GM21381 (cell line): ENCODE measurements at regions not wholly inside any gene's neighbourhood (a gene's known extent, or its start where the extent isn't known, plus 50 kb on each side); places are given as distances from the start of the nearest gene placed in this dataset.

ENCODE experiments used
- ATAC-seq: cut with Tn5 transposase; IDR thresholded peaks from one replicate; pipeline ENCODE4 v1.9.1; 2021; ENCODE audit warnings: mild to moderate bottlenecking, moderate library complexity; ENCODE audit not compliant: unreplicated experiment

DNA sequence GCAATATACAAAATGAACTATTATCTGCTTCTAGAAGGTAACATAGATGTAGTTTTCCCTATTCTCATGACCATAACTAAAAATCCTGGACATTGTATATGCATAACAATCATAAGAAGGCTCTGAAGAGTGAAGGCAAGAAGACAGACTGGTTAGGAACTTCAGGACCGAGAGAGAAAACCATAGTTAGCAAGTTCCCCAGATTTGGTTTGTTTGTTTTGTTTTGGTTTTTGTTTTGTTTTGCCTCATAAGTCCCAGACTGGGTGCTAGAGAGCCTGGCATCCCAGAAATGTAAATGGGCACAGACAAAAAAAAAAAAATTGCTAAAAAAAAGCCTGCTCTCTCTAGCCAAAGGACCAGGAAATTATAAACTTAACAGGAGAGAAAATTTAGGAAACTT lies 192.2 kb upstream of the FBXO11 start:
- ATAC-seq, result no peak

DNA sequence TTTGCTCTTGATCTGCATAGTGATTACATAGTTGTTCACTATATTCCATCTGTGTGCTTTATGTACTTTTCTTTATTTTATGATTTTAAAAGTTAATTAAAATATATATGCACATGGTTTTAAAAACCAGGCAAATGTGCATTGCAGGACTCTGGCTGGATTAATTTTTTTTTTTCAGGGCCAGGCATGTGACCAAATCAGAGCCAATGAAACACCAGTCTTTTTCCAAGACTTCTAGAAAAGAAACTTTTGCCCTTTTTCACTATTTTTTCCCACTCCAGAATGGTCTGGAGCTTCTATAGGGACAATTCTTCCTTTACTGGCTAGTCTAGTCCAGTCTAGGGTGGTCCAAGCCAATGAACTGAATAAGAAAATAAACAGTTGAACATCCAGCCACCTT lies 198.1 kb upstream of the FBXO11 start:
- no peak for ATAC-seq

DNA sequence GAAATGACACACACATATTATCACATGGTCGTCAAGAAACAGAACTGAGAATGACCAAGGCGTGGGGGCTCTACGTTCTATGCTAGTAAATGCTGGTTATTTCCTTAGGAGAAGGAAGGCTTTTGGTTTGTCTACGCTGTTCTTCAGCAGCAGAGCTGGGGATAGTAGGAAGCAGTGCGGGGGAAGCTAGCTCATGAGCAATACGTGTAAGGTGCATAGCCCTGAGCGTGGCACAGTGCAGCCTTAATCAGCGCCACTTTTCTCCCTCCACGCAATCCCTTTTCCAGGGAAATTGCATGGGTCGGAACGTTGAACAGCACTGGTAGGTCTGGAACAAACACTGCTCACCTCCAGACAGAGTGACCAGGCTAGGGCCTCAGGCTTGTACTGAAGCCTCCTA lies 199.6 kb upstream of the FBXO11 start:
- ATAC-seq, result no peak

DNA sequence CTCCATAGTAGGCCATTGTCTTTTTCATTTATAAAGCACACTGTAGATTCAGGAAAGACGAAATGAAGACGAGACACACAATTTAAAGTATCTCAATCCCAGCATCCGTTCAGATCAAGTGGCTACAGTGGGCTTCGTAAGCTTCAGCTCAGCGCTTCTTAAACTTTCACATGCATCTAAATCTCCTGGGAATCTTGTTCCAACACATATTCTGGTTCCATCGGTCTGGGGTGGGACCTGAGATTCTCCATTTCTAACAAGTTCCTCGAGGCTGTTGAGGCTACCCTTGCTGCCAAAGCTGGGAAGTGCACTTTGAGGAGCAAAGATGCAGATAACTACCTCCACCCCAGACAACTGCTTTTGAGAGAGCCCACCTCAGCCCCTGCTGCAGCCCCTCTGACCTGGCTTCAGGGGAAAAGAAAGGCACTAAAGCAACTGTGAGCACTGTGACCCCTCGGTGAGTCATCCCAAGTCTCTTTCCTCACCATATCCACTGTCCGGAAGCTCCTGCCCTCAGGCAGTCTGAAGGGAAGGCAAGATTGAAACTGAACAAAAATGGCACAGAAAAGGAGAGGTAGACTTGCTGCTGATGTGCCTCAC lies 201.1 kb upstream of the FBXO11 start:
- ATAC-seq, result no peak

DNA sequence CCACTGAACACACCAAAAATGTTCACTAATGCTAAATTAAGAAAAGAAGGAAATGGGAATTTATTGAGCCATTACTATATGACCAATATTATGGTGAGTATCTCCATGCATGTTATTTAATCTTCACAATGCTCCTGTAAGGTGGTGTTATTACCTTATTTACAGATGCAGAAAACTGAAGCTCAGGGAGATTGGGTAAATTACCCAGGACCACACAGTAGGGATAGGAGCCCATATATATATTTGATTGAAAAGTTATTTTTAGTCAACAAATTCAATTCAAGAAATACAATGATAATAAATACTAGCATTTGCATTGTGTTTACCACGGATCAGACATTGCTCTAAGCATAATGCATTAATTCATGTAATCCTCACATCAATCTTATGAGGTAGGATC lies 202.2 kb upstream of the FBXO11 start:
- no peak for ATAC-seq

DNA sequence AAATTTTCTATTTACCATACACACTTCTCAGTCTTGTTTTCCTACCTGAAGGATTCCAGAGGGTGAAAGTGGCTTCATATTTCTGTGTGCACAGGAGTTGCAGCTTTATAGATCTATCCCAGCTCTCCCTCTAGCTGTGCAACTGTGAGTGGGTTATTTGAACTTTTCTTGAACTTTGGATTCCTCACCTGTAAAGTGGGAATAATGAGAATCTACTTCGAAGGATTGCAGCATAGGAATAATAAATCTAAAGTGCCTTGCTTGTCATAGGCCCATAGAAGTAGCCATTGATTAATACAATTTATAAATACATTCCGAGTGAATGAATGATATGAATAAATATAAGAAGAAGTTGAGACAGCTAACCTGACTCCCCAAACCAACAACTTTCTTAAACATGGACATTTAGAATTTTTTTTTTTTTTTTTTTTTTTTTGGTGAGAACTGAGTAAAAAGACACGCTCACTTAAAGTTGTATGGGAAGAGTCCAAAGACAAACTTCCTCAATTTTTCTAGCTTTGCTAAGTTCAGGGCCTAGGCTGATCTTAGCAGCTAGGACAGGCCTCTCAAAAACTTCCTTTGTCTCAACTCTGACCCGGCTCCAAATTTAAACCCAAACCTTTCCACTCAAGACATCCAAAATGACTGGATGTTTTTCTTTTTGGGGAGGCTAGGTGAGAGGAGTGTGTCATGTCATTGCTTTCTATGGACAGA lies 203.3 kb upstream of the FBXO11 start:
- no peak for ATAC-seq

DNA sequence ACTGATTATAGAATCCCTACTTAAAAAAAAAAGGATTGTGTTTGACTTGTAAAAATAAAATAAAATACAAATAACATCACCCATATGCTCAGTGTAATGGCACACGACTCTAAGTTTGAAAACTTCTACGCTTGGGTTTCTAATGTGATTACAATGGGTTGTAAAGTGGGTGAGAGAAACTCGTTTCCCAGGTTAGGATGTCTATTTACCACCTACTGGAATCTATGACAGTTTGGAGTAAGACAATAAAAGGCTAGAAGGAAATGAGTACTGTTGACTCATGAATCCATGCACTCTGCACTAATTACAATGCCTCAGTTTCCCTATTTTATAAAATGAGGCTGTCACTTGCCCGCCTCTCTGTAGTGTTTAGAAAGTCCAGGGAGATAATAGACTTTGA lies 204.0 kb upstream of the FOXN2 start:
- no peak for ATAC-seq

DNA sequence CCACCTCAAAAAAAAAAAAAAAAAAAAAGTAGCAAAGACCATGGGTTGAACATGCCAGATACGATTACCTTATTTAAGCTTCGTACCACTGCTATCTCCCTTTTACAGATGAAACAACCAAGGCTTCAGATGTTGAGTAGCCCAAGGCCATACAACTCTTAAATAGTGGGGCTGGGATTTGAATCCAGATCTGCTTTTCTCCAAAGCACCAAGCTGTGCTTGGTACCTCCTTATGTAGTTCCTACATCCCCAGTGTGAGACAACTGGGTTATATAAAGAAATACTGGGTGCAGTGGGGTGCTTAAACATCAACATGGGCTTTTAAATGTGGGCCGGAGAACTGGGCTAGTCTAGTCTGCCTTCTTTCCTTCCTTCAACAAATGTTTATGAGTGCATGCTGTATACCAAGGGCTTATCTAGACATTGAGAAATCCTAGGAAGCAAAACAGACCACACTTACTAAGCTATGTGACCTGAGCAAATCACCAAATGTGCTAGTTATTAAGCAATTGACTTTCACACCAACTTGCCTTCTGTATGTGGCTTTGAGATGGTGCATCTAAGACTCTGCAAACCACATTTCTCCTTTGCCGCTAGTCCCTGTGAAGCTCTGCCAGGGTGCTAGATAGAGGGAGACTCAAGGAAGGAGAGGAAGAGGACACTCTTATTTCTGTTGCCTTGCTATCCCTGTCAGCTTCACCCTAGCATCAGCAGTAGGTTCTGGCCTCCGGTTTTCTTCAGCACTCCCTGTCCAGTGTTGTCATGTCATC lies 201.4 kb upstream of the FOXN2 start:
- ATAC-seq, result no peak

DNA sequence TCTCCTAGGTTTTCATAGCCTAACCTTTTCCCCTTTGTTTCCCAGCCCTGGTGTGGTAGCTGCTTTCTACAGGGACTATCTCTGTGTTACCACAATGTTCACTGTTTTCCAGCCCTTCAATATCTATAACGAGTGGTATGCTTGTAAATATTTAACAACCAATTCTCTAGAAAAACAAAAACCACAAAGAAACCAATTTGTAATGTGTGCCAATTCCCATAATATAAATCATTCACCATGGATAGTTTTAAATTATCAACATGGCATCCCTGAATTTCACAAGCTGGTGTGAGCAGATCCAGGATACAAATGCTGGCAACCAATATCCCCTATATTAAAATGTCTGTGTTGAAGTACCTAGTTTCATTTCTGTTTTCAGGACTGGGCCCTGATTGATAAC lies 200.7 kb upstream of the FOXN2 start:
- ATAC-seq, result no peak

DNA sequence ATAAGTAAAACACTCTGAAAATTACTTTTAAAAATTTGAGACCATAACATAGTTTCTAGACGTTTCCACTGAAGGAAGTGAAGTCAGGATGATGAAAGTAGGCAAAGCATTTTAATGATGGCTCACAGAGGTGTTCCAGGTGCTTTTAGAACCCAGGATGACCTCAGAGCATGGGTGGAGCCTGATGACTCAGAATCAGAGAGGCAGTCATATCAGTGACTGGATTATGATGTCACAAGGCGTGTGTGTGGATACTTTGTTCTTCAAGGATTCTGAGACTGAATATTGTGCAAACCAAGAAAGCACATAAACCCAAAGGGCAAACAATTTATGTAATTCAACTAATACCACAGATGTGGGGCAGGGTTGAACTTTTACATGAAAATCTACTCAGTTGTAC lies 200.2 kb upstream of the FOXN2 start:
- no peak for ATAC-seq

DNA sequence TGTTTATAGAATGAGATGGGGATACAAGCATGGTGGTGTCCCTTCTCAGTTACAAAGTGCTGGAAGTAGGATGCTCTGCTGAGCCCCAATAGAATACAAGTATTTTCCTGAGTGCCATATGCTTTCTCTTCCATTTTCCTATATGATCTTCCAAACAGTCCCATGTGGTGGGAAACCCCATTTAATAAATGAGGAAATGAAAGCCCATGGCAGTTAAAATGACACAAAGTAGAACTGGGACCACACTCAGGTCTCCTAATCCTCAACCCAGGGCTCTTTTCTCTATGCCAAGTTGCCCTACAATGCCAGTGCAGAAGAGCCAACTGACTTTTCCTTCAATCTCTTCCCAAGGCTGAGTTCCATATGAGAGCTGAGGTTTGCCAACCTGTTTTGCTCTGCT lies 198.0 kb upstream of the FOXN2 start:
- ATAC-seq, result no peak

DNA sequence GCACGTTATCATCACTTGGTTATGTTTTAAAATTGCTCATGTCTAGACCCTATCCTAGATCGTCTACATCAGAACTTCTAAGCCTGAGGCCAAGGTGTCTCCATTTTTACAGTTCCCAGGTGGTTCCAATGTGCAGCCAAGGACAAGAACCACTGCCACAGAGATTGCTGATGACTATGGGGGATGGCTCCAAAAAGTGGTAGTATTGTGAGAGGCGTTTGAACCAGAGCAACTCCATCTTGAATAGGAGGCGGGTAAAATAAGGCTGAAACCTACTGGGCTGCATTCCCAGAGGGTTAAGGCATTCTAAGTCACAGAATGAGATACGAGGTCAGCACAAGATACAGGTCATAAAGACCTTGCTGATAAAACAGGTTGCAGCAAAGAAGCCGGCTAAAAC lies 195.6 kb upstream of the FOXN2 start:
- ATAC-seq, result no peak

DNA sequence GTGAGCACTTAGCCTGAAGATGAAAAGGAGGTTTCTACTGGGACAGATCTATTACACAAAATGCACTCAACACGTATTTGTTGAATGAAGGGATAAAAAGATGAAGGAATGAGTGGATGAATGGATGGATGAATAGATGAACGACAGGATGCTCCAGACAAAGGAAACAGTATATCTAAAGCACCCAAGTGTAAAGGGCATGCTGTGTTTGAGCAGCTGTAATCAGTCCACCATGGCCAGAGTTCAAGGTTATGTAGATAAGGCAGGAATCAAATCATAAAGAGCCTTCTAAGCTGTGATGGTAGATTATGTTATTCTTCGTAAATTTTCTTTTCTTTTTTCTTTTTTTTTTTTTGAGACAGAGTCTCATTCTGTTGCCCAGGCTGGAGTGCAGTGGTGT lies 194.4 kb upstream of the FOXN2 start:
- ATAC-seq, result no peak

DNA sequence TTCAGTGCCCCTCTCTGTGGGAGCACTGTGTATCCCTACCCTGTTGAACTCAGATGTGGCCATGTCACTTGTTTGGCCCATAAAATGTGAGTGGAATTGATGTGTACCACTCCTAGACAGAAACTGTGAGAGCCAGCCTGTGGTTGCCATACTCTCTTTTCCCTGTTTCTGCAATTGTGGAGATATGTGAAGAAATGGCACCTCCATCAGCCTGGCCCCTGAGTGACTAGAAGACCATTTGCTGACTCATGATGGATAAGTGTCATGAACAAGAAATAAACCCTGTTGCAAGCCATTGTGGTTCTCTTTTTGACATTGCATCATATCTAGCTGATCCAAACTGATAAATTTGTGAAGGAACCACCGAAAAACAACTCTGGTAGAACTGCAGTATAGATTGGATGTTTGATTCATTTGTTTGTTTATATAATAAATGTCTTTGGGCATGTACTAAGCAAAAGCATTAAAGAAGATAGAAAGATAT lies 193.7 kb upstream of the FOXN2 start:
- ATAC-seq, result no peak

DNA sequence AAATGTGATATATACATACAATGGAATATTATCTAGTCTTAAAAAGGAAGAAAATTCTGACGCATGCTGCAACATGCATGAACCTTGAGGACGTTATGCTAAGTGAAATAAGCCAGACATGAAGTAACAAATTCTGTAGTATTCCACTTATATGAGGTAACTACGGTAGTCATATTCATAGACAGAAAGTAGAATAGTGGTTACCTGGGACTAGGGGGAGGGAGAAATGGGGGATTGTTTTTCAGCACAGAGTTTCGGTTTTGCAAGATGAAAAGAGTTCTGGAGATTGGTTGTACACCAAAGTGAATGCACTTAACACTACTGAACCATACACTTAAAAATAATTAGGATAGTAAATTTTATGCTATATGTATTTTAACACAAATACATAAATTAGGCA lies 192.3 kb upstream of the FOXN2 start:
- no peak for ATAC-seq

DNA sequence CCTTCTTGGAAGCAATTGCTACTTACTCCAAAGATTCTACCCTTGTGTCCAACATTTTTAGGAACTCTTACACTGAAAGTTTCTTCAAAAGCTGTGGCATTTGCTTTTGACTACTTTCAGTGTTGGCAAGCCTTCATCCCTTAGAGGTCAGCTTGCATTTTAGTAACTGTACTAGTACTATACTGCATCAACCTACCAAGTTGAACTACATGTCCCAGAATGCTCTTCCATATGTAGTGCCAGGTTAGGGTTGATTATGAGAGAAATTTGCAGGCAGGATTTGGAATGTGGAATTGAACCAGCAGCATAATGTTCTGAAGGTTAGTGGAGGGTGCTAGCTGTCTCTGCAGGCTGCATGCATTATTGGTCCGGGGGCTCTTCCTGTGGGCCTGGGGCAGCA lies 189.9 kb upstream of the FOXN2 start:
- ATAC-seq, result no peak

DNA sequence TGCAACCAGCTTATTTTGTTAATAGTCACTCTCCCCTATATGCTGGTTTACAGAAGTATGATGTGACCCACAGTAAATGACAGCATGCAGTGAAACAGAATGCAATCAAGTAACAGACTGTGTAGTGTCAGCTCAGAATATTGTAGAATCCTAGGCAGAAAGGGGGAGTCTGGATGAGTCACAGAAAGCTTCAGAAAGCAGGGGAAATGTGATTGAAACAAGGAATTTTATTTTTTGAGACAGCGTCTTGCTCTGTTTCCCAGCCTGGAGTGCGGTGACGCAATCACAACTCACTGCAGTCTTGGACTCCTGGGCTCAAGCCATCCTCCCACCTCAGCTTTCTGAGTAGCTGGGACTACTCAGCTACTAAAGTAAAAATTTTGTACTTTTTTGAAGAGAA lies 188.3 kb upstream of the FOXN2 start:
- no peak for ATAC-seq

DNA sequence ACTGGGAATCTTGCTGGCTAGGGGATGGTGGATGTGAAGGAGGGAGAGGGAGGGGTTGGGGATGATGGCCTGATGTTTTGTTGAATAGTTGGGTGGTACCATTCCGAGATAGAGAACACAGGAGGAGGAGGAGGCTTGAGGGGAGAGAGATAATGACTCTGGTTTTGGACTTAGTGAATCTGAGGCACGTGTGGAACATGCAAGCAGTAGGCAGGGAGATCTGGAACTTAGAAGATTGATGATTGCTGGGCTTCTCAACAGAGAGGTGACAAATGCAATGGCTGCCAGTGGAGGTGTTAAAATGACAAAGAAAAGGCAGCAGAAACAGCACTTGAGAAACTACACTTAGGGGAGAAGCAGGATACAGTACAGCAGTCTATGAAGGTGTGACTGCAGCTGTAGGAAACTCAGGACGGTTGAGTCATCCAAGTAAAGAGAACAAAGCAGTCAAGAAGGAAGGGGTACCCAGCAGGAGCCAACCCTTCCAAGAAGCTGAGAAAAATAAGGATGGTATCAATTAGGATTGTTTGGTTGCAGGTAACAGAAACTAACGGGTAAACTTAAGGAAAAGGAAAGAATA lies 186.8 kb upstream of the FOXN2 start:
- no peak for ATAC-seq

DNA sequence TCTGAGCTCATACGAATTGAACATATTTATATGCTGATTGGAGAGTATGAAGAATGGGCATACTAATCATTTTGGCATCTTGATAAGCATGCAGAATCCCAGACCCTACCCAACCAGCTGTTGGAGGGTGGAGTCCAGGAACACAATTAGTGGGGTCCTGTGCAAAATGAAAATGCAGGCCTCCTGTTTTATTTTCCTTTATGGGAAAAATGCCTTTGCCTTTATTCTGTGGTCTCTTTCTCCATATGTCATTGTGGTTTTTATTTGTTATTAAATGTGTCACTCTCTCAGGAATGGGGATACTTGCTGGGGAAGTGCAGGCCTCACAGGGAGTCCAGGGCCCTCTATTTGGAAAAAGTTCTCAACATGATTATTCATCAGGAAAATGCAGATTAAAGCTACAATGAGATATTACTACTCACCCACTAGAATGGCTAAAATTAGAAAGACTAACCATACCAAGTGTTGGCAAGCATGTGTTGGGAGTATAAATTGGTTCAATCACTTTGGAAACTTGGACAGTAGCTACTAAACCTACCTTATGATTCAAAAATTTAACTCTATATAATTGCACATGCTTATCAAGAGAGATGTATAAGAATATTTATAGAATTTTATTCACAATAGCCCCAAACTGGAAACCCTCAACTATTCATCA lies 185.1 kb upstream of the FOXN2 start:
- ATAC-seq, result no peak

DNA sequence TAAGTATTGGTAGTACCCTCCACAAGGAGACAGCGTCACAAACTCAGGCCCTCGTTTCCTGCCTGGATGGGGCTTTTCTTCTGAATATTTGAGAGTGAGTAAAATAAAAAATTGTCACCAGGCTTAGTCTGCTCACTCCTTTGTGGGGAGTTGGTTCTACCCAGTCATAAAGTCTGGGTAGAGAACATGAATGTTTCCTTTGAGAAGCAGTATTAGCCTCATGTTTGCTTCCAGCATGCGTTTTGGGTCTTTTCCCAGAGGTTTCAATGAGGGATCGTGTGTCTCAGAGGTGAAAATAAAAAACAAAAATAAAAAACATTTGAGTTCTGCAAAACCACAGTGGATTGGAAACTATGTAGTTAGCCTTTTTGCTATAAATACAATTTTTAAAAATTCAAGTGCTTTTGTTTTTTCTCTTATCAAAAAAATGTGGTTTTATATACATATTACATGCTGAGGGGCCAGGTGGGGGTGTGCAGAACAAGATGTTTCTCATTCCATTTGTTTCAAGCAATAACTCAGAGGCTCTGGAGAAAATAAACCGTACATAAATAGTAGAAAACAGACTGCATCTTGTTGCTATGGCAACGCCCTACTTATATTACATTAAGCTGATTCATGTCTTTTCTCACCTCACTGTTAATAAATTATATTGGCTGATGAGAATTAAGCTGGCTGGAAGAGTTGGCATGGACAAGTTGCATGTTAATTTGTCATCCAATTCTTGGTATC lies 182.8 kb upstream of the FOXN2 start:
- no peak for ATAC-seq

DNA sequence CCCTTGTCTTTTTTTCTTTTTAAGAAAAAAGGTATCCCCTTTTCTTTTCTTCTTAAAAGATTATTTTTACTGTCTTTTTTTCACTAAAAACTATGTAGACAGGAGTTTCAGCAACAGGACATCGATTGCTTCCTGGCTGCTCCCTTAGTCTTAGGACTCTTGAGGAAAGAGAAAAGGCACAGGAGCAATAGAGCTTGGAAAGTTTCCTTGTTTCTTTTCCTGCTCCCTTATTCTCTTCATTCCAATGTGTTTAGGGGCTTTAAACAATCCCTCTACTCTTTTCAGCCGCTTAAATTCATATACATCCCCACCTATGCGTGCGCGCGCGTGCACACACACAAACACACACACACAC lies 182.2 kb upstream of the FOXN2 start:
- no peak for ATAC-seq
